C1 segment of cervical spinal cord (tissue), 14 donors: ENCODE measurements at regions not wholly inside any gene's neighbourhood (a gene's known extent, or its start where the extent isn't known, plus 50 kb on each side); places are given as distances from the start of the nearest gene placed in this dataset.

Experiments used
- DNase-seq, 14 donors: peaks; one replicate each; lab custom pipeline; 2025; lab: John Stamatoyannopoulos, UW

GRCh38 chr17:81345228-81346089 lies 49.8 kb upstream of the BAHCC1 start:
- peak in 12 of 14 donors; percentile 36 to 86 (median 75) for DNase-seq
